Epithelial cell of prostate (primary cell): ENCODE measurements at regions not wholly inside any gene's neighbourhood (a gene's known extent, or its start where the extent isn't known, plus 50 kb on each side); places are given as distances from the start of the nearest gene placed in this dataset.

Experiments used
- DNase-seq: peaks from one replicate; pipeline ENCODE4 v3.0.0-alpha.2; 2011; ENCODE audit warnings: low read depth, low spot score
- H3K27ac ChIP-seq: fragments of 450-650 bp; 2 replicates; pipeline ENCODE4 v1.5.1; 2017; ENCODE audit warnings: mild to moderate bottlenecking

- peak; percentile 2 for DNase-seq
- H3K27ac ChIP-seq = no peak overlapping the region
Measured at GRCh38 chr6:114783083-114783482, 440.3 kb upstream of the HS3ST5 start.

GRCh38 chr6:114764866-114765265, 422.0 kb upstream of the HS3ST5 start:
- DNase-seq = no peak
- H3K27ac ChIP-seq = no peak overlapping the region

GRCh38 chr6:114762145-114762544, 419.3 kb upstream of the HS3ST5 start:
- H3K27ac ChIP-seq = no peak overlapping the region
- DNase-seq = no peak

GRCh38 chr6:114747995-114748625, 405.3 kb upstream of the HS3ST5 start:
- peak; percentile 2 for DNase-seq
- H3K27ac ChIP-seq = no peak overlapping the region

GRCh38 chr6:114740547-114740946, 397.7 kb upstream of the HS3ST5 start:
- no peak overlapping the region for H3K27ac ChIP-seq
- no peak for DNase-seq

- no peak overlapping the region for H3K27ac ChIP-seq
- no peak for DNase-seq
Measured at GRCh38 chr6:114739656-114740055, 396.8 kb upstream of the HS3ST5 start.

- H3K27ac ChIP-seq = no peak overlapping the region
- no peak for DNase-seq
Measured at GRCh38 chr6:114735025-114735735, 392.4 kb upstream of the HS3ST5 start.

- no peak overlapping the region for H3K27ac ChIP-seq
- DNase-seq = no peak
Measured at GRCh38 chr6:114733596-114733995, 390.8 kb upstream of the HS3ST5 start.

GRCh38 chr6:114718716-114719270, 376.0 kb upstream of the HS3ST5 start:
- DNase-seq = no peak
- no peak overlapping the region for H3K27ac ChIP-seq

GRCh38 chr6:114718186-114718585, 375.4 kb upstream of the HS3ST5 start:
- DNase-seq = no peak
- H3K27ac ChIP-seq = no peak overlapping the region

GRCh38 chr6:114714836-114715507, 372.1 kb upstream of the HS3ST5 start:
- no peak for DNase-seq
- H3K27ac ChIP-seq = no peak overlapping the region

GRCh38 chr6:114713690-114714089, 370.9 kb upstream of the HS3ST5 start:
- no peak overlapping the region for H3K27ac ChIP-seq
- DNase-seq = no peak

GRCh38 chr6:114712129-114712662, 369.4 kb upstream of the HS3ST5 start:
- DNase-seq = no peak
- no peak overlapping the region for H3K27ac ChIP-seq

GRCh38 chr6:114707081-114707620, 364.3 kb upstream of the HS3ST5 start:
- H3K27ac ChIP-seq = no peak overlapping the region
- no peak for DNase-seq

- no peak for DNase-seq
- no peak overlapping the region for H3K27ac ChIP-seq
Measured at GRCh38 chr6:114690625-114691024, 347.8 kb upstream of the HS3ST5 start.

- no peak overlapping the region for H3K27ac ChIP-seq
- no peak for DNase-seq
Measured at GRCh38 chr6:114659513-114659912, 316.7 kb upstream of the HS3ST5 start.

GRCh38 chr6:114651611-114652010, 308.8 kb upstream of the HS3ST5 start:
- DNase-seq = no peak
- no peak overlapping the region for H3K27ac ChIP-seq

- no peak overlapping the region for H3K27ac ChIP-seq
- no peak for DNase-seq
Measured at GRCh38 chr6:114650891-114651290, 308.1 kb upstream of the HS3ST5 start.

GRCh38 chr6:114649298-114649697, 306.5 kb upstream of the HS3ST5 start:
- H3K27ac ChIP-seq = no peak overlapping the region
- DNase-seq = no peak

GRCh38 chr6:114648847-114649246, 306.0 kb upstream of the HS3ST5 start:
- H3K27ac ChIP-seq = no peak overlapping the region
- DNase-seq = no peak

- DNase-seq = no peak
- no peak overlapping the region for H3K27ac ChIP-seq
Measured at GRCh38 chr6:114638341-114638740, 295.5 kb upstream of the HS3ST5 start.
